HG03558 (cell line): ENCODE measurements at regions not wholly inside any gene's neighbourhood (a gene's known extent, or its start where the extent isn't known, plus 50 kb on each side); places are given as distances from the start of the nearest gene placed in this dataset.

ENCODE experiments used
- ATAC-seq: cut with Tn5 transposase; IDR thresholded peaks from one replicate; pipeline ENCODE4 v1.9.1; 2021; ENCODE audit warnings: moderate number of reproducible peaks; ENCODE audit not compliant: unreplicated experiment; ENCODE audit errors: extremely low read depth

DNA sequence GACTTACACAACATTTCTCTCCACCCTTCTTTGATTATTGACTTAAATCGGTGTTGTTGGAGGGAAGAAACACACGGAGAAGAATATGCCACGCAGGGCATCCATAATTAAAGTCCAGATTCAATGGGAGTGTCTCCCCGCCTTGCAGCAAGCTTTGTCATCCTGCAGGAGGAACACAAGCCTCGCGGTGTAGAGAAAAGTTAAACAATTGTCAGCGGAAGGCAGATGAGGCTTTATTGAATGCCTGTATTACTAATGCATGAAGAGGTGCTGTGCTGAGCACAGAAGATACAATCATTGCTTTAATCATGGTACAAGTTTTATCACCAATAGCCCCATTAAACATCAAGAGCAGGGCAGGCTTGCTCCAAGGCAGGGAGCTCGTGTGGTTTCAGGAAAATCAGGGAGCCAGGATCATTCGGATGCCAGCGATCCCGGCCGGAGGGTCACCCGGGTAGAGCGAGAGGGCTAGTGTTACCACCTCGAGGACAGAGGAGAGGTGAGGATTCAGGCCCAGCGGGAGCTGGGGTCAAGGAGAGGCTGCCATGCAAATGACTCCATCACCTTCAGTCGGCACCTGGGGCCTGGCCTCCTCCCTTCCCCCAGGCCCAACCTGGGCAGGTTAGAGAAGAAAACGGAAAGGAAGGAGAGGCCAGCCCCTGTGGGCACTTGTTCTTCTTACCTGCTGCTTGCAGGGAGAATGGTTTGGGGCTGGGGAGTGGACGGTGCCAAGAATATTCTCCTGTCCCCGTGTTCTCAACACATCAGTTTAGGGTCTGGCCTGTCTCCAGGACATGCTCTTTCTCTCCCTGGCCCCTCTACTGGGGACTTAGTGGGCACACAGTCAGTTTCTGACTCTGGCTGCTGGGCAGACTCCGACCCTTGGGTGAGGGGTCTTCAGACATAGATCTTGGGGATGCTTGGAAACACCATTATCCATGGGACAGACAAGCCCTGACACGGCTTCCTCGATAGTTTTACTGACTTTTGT, 289.5 kb downstream of the IRX2 start:
- no peak for ATAC-seq

DNA sequence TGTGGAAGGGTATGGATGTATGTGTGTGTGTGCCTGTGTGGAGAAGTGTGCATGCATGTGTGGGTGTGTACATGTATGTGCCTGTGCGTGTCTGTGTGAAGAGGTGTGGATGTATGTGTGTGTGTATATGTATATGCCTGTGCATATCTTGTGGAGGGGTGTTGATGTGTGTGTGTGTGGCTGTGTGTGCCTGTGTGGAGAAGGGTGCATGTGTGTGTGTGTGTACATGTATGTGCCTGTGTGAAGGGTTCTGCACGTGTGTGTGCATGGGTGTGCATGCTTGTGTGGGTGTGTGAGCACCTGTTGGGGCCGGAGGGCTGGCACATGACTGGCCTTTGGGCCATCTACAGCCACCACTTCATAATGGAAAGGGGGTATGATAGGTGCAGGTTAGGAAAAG, 291.4 kb downstream of the IRX2 start:
- ATAC-seq = no peak

DNA sequence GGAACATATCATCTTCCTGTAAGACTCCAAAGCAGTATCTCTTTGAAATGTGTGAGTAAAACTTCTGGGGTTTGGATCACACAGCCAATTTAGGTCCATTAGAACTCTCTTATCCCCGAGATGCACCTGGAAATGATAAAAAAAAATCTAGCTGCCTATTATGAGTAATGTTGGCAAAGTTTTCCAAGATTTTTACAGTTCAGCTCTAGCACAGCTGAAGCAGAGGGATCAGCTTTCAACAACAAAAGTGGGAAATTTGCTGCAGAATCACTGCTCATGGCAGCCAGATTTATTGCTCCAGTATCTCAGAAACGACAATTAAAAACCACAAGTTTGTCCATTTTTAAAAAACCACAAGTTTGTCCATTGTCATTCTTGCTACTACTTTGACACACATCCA, 292.2 kb downstream of the IRX2 start:
- ATAC-seq = no peak

DNA sequence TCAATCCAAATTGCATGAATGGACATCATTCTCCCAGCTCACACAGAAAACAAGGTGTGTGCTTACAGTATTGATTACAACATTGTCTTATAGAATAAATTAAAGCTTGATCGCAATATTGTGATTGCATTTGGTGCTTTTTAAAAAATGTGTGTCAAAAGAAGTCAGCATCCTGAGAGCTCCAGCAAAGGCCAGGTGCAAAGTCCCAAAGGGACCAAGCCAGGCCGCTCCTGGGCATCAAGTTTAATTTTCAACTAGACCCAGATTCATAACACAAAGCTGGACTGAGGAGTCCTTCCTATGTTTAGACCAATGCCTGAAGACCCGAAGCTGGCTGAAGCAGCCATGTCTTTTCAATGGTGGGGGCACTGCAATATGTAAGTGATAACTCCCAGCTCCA, 295.6 kb downstream of the IRX2 start:
- no peak for ATAC-seq

DNA sequence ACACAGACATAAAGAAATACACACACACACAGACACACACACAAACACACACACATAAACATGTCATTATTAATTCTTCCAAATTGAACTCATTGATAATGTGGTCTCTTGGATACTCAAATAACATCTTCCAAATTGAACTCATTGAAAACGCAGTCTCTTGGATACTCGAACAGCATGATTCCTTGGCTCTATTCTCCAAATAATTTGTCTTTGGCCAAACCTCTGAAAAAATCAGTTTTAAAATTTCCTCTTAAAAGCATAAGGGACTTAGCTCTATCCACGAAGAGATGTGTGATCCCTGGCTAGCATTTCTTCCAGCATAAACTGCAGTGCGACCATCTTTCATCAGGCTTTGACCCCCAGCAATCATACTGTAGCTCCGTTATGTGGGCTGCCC, 296.6 kb downstream of the IRX2 start:
- no peak for ATAC-seq

DNA sequence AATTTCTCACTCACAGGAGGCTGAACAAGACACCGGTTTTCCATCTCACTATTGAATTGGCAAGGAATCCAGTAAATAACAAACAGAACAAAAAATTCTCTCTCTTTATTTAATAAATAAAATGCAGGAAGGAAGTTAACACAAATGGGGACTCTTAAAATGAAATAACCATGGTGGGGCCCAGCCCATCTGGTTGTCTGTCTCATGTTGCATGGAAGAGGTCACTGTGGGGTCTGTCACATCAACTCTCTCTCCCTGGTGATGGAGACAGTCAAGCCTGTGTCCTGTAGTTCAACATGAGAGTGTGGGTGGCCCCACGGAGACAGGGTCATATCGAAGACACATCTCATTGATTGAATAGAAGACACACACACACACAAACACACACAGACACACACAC, 297.7 kb downstream of the IRX2 start:
- ATAC-seq = no peak

DNA sequence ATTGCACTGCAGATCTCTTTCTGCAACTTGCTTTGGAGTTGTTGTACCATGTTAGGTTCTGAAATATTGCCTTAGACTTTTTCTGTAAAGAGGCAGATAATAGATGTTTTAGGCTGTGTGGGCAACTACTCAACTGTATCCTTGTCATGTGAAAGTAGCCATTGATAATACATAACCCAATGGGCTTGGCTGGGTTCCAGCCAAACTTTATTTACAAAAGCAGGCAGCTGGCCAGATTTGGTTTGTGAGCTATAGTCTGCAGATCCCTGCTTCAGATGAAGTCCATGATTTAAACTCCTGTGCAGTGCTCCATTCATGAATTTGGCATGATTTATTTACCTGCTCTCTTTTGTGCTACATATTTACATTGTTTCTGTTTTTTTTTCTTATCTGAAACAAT, 300.4 kb downstream of the IRX2 start:
- no peak for ATAC-seq

DNA sequence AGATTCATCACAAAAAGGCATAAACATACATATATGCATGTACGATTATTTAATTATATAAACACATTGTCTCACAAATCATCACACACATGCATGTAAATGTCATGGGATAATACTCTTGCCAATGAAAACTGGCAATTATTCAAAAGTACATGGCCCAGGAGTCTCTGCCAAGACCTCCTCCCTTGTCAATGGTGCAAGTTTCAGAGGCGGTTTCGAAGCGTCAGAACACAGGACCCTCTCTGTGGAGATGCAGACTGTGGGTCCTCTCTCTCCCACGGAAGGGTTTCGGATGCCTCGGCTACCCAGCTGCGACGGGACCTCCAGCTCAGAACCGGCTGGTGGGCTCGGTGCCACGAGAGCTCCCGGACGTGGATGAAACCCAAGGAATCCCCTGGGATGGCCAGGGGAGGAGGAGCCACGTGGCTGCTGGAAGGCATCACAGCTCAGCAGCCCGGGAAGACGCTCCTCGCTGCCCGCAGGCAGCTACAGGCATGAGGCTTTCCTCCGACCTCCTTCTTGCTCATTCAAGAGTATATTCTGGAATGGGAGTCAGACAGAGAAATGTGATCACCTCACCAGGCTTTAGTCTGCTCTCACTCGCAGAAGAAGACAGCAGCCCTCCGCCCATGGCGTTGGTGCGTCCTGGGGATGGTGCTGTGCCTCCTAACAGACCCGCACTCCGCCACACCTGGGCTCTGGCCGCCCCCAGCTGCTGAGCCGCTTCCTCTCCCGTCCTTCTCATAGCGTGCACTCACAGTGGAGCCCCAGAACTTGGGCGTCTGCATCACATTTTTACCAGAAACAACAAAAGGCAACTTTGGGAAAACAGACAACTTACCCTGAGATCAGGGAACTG, 308.8 kb downstream of the IRX2 start:
- ATAC-seq = no peak

DNA sequence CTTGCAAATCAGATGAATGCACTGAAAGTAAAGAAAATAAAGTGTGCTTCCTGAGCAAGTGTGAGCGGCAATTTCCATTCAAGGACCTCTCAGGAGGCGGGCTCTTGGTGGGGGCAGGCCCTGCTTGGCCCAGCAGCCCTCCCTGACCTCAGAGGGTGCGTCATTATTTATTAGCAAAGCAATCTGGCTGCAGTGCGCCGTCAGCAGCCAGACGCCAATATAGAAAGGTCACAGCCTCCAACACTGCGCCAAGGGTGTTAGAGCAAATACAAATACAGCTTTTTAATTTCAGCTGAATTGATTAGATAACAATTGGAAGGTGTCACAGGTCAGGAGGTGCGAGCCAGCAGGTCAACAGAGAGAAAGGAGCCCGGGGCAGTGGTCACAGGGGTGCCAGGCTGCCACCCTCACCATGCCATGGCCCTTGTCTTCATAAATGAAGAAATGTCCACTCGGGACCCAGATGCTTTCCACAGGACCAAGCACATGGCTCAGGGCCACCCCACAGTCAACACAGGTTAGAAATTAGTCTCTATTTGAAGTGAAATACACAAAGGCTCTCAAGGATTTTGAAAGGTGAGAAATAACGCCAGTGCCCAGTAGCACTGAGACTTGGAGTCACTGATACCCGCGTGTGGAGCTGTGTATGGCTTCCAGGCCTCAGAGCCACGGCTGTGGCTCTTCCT, 309.8 kb downstream of the IRX2 start:
- ATAC-seq = no peak

DNA sequence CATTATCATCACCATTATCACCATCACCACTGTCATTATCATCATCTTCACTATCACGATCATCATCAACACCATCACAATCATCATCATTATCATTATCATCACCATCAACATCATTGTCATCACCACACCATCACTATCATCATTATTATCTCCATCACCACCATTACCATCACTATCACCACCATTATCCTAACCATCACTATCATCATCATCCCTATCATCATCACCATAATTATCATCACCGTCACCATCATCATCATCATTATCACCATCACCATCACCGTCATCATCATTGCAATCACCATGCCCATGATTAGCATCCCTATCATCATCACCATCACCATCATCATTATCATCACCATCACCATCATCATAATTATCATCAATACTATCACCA, 311.9 kb downstream of the IRX2 start:
- ATAC-seq = no peak

DNA sequence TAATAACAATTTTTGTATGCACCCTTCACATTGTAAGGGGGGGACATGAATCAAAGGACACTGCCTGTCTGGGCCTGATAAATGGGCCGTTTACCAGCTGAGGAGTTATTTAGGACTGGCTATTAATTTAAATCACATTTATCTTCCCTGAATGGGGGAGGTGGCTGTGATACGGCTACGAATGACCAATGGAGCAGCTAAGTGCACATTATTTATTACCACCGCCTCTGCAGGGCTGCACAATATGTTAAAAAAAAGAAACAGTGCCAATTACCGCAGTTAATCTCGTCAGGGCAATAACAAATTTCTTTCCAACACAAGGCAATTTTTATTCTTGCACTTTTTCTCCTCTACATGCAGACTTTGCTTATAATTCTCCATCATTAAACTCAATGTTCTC, 318.4 kb downstream of the IRX2 start:
- no peak for ATAC-seq

DNA sequence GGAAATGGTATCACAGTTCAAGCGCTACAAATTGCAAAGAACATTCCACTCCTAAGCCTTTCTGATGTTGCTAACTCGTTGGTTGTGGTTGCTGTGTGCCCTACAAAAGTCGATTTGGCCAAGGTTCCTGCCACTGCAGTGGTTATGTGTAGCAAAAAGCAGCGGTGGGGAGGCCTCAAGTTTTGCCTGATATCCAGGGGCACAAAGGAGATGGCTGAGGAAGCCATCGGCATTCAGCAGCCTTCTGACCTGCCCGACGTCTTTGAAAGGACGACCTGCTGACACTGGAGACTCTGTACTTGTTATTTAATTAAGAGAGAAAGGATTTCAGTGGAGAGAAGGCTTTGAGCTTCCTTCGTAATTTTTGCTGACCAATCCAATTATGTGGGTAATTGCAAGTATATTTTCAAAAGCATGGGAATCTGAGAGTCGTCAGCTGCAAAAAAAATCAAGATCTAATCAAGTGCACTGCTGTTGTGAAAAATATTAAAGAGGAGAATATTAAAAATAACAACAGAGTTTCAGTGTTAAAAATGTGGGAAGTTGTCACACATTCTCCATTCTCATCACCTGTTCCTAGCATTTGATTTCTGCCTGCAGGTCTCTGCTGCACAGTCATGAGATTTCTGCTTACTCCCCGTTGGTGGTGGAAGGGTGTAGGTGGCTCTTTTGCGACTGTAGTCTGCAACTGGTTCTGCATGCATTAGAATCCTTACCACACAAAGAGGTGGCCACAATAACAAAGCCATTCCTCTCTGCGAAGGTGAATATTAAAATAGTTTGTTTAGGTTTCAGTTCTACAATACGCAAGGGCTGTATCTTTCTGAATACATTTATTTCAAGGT, 319.2 kb downstream of the IRX2 start:
- ATAC-seq = no peak

DNA sequence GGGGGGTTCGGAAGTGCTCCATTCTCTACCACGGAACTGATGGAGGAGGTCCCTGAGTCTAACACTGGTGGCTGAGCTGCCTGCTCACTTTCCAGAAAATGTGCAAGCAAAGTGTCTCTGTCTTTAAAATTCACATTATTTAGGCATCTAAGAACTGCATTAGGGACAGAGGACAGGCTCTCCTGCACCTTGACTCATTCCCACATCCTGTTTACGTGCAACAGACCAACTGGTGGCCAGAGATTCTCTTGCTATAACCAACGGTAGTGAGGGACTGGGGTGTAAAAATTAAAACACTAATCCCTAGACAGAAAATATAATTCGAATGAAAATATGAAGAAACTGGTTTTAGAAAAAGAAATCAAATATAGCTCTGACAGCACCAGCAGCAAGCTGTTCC, 320.9 kb downstream of the IRX2 start:
- no peak for ATAC-seq

DNA sequence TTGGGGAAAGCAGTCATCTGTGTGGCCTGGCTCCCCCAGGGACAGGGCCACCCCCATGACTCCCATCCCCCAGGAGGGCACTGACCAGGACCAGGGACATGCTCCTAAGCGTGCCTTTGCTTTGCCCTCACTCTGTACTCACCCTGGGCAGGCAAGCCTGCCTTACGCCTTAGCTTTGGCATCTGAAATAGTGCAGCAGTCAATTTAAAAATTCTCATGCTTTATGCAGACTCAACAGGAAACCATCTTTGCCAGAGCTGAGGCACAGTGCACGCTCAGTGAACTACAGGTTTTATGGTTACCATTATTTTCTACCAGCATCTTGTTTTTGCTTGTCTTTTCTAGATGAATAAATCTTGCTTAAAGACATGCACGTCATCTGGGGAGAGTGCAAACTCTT, 323.5 kb downstream of the IRX2 start:
- ATAC-seq = no peak

DNA sequence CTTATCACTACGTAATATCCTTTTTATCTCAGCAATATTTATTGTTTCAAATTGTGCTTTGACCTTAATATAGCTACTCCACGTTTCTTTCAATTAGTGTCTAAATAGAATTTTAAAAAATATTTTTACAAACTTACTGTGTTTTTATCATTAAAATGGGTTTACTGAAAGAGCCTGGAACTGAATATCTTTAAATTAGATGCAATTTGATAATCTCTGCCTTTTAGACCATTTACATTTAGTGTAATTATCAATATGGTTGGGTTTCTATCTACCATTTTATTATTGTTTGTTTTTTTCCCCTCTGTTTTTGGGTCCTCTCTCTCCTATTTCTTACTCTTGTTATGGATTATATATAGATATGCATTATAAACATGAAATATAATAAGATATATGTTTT, 327.8 kb downstream of the IRX2 start:
- ATAC-seq = no peak

DNA sequence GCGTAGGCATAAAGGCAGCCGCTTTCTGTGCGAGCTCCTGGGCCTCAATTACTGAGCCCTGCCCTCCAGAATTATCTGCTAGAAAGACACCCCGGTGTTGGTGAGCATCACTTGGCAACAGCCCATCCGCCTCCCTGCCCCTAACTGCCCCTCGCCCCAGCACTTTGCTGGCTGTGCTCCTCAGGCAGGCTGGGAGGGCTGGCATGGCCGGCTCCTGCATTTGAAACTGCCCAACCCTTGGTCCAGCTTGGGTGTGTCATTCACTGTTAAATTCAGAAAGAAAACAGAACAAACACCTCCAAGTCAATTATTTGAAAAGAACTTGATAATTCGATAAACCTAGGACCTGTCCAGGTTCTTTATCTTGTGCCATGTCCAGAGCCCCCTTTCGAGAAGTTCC, 334.2 kb downstream of the IRX2 start:
- no peak for ATAC-seq

DNA sequence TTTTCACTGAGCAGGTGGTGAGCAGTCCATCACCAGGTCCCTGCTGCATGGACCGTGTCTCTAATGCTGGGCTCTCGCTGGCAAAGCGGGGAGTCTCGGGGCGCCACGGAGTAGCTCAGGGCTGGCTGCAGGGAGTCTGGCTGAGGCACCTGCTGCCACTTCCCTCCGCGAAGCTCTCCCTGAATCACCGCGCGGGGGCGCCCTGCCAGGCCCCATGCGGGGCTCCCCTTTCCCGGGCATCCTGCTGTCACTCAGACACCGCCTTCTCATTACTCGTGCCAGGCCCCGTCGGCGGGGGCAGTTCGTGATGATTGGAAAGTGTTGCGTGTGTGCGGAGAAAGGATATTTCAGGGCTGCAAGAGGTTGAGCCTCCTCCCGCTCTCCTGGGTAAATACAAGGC, 335.8 kb downstream of the IRX2 start:
- no peak for ATAC-seq

DNA sequence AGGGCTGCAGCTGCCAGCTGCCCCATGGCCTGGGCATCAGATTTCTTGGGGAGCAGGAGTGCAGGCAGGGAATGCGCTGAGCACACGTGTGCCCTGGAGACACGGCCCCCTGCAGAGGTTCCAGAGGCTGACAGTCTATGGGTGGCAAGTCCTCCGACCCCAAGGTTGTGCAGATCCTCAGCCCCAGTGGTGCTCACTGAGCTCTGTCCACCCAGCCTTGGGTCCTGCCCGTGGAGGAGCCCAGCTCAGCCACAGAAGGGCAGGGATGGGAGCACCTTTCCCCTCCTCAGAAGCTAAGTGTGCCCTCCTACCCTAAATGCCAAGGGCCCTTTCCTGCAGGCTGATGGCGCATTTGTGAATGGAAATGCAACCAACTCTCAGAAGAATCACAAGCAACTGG, 341.0 kb downstream of the IRX2 start:
- no peak for ATAC-seq

DNA sequence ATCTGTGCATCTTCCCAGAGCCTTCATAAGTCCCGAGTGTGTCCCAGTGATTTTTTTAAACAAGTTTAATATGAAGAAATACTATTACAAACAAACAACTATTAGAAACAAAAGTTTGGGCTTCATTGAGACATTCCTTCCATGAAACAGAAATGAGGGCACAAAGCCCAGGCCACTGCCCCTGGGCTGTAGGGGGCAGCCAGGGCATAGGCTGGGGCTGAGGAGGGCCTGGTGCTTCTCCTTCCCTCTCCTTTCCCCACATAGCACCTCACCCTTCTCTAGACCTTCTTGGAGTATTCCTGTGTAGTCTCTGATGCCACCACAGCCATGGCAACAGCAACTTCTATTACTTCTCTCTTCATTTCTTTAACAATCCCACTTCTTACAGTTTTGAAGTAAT, 348.2 kb downstream of the IRX2 start:
- no peak for ATAC-seq

DNA sequence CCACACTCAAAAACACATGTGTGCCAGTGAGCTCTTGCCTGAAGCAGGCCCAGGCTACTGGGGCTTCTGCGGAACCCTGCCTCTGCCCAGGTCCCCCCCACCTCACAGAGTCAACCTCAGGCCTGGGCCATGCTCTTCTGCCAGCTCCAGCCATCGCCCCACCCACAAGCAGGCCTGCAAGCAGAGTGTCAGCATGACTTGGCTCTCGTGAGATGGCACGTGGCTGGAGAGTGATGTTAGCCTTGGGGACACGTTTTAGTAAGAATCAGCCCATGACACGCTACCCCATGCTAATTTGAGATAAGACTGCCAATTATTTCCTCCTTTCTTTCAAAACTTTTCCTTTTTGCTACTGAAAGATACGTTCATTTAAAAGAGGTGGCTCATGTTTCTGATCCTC, 351.7 kb downstream of the IRX2 start:
- no peak for ATAC-seq
